ENCODE measurements at regions not wholly inside any gene's neighbourhood (a gene's known extent, or its start where the extent isn't known, plus 50 kb on each side); places are given as distances from the start of the nearest gene placed in this dataset.
A peak's percentile ranks its signal among the peaks of the same experiment; 100 is the strongest.

DNA sequence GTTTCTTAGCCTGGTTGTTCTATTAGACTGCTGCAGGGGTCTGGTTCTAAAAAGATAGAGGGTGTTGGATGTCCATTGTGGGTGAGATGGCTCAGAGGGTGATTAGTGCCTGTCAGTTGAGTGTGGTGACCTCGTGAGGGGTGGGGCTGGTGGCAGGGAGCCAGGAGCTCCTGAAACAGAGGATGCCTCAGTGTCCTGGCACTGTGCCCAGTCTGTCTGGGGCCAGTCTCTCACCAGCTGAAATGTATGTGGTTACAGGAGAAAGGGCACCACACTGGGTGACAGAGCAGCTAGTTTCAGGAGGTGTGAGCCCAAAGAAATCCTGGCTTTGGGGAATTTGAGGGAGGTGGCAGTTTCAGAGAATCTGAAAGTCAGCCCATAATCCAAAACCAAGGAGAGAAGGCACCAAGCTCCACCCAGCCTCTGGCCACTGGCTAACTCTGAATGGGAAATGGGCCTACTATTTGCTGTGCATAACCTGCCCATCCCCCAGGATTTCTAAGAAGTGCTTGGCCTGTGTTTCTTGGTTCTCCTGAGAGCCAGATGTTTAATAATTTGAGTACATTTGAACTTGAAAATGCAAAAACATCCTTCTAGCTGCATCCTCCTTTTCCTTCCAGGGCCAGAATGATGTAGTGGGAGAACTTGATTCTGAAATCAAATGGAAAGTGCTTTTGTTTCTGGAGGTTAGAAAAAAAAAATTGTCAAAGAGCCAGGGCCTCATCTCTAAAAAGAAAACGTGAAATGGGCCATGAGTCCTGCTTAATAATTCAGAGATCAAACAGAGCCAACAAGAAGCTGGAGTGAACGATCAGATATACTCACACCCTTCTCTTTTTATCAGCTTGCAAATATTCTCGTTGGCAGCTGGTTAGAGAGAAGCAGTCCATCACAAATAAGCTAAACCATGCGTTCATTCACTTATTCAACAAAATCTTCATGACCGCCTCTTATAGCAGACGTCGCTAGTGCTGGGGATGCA is 92.3 kb downstream of the B3GNT2 start (continued):
- TF ChIP-seq POLR3A (IDR thresholded peaks at IDR 0.05; ENCODE audit: borderline replicate concordance, extremely low read depth, insufficient read depth, insufficient read length) (no peak), ILK (tag; IDR thresholded peaks at IDR 0.05; ENCODE audit: borderline replicate concordance, low read depth) (no peak), RCOR1 (IDR thresholded peaks at IDR 0.05; ENCODE audit: borderline replicate concordance in 1 of 2, low read depth in 2 of 2, low read length in 2 of 2) (peak in 1 of 2 experiments; percentile 49; a peak in 1 of 4 replicates), FIP1L1 (IDR thresholded peaks at IDR 0.05; ENCODE audit: low read depth, low read length, poor library complexity, severe bottlenecking) (no peak), ETV1 (tag; conservative IDR thresholded peaks at IDR 0.05; ENCODE audit: low read depth) (no peak), MTA1 (IDR thresholded peaks at IDR 0.05; ENCODE audit: borderline replicate concordance) (no peak), NR3C1 (CRISPR knock-in tag; IDR thresholded peaks at IDR 0.05) (no peak), ZNF586 (CRISPR knock-in tag; conservative IDR thresholded peaks at IDR 0.05) (no peak), ZNF766 (CRISPR knock-in tag; conservative IDR thresholded peaks at IDR 0.05) (peak; percentile 71), CTBP1 (IDR thresholded peaks at IDR 0.05; ENCODE audit: borderline replicate concordance) (peak; percentile 88), TRIM24 (IDR thresholded peaks at IDR 0.05) (0 out of 4 replicates have a peak, but pooled peaks of 1 of the 2 experiments have one; percentile 39), KAT8 (IDR thresholded peaks at IDR 0.05; ENCODE audit: low read depth) (no peak), ZNF197 (CRISPR knock-in tag; IDR thresholded peaks at IDR 0.05; ENCODE audit: low read depth) (no peak), TSC22D4 (tag; IDR thresholded peaks at IDR 0.05) (no peak), ZNF384 (IDR thresholded peaks at IDR 0.05; ENCODE audit: low read depth, low read length) (no peak), RBM14 (IDR thresholded peaks at IDR 0.05; ENCODE audit: borderline replicate concordance, insufficient read depth, low read depth, low read length) (no peak), CREB1 (IDR thresholded peaks at IDR 0.05) (0 out of 2 replicates have a peak, but pooled peaks have one; percentile 11), CREB1 (CRISPR knock-in tag; IDR thresholded peaks at IDR 0.05) (no peak)
- TF ChIP-seq, protein P1, sequence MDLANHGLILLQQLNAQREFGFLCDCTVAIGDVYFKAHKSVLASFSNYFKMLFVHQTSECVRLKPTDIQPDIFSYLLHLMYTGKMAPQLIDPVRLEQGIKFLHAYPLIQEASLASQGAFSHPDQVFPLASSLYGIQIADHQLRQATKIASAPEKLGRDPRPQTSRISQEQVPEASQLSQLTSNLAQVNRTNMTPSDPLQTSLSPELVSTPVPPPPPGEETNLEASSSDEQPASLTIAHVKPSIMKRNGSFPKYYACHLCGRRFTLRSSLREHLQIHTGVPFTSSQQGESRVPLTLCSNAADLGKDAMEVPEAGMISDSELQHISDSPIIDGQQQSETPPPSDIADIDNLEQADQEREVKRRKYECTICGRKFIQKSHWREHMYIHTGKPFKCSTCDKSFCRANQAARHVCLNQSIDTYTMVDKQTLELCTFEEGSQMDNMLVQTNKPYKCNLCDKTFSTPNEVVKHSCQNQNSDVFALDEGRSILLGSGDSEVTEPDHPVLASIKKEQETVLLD (IDR thresholded peaks at IDR 0.05) = peak; percentile 58; the same call in 1 of the 2 replicates
- TF ChIP-seq, protein P2, sequence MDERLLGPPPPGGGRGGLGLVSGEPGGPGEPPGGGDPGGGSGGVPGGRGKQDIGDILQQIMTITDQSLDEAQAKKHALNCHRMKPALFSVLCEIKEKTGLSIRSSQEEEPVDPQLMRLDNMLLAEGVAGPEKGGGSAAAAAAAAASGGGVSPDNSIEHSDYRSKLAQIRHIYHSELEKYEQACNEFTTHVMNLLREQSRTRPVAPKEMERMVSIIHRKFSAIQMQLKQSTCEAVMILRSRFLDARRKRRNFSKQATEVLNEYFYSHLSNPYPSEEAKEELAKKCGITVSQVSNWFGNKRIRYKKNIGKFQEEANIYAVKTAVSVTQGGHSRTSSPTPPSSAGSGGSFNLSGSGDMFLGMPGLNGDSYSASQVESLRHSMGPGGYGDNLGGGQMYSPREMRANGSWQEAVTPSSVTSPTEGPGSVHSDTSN (CRISPR knock-in tag; IDR thresholded peaks at IDR 0.05; ENCODE audit: low read depth) = no peak
- TF ChIP-seq, protein P2 (tag; conservative IDR thresholded peaks at IDR 0.05; ENCODE audit: low read depth) = peak; percentile 89
- TF ChIP-seq, protein P3, sequence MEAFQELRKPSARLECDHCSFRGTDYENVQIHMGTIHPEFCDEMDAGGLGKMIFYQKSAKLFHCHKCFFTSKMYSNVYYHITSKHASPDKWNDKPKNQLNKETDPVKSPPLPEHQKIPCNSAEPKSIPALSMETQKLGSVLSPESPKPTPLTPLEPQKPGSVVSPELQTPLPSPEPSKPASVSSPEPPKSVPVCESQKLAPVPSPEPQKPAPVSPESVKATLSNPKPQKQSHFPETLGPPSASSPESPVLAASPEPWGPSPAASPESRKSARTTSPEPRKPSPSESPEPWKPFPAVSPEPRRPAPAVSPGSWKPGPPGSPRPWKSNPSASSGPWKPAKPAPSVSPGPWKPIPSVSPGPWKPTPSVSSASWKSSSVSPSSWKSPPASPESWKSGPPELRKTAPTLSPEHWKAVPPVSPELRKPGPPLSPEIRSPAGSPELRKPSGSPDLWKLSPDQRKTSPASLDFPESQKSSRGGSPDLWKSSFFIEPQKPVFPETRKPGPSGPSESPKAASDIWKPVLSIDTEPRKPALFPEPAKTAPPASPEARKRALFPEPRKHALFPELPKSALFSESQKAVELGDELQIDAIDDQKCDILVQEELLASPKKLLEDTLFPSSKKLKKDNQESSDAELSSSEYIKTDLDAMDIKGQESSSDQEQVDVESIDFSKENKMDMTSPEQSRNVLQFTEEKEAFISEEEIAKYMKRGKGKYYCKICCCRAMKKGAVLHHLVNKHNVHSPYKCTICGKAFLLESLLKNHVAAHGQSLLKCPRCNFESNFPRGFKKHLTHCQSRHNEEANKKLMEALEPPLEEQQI (IDR thresholded peaks at IDR 0.05) = no peak
